ENCODE measurements at regions not wholly inside any gene's neighbourhood (a gene's known extent, or its start where the extent isn't known, plus 50 kb on each side); places are given as distances from the start of the nearest gene placed in this dataset.

GRCh38 chr1:234968451-234968850 is 160.2 kb downstream of the TOMM20 start:
- Histone ChIP-seq H3K36me3 (ENCODE audit: control insufficient read depth, insufficient read depth, low read length) (no peaks in the 10 kb centered on the region), H3K27ac (ENCODE audit: insufficient read depth, low read length, poor library complexity, severe bottlenecking) (no peak overlapping the region), H3K27me3 (replicated peaks; ENCODE audit: control insufficient read depth, insufficient read depth, low read length, poor library complexity, severe bottlenecking) (no peaks in the 10 kb centered on the region), H3K4me1 (ENCODE audit: control insufficient read depth, insufficient read depth, low read length, poor library complexity, severe bottlenecking) (peaks cover 52% of the 10 kb centered on the region), H3K4me3 (ENCODE audit: insufficient read depth, low read depth, low read length, poor library complexity, severe bottlenecking) (no peak overlapping the region), H3K9me3 (ENCODE audit: control insufficient read depth, low read length) (no peaks in the 10 kb centered on the region)
- no peak for DNase-seq

- peaks cover 53% of the 10 kb centered on the region for H3K4me1 ChIP-seq (ENCODE audit: control insufficient read depth, insufficient read depth, low read length, poor library complexity, severe bottlenecking)
- no peak for DNase-seq
These were observed 161.5 kb downstream of the TOMM20 start for GRCh38 chr1:234967121-234967520.

GRCh38 chr1:234965111-234965510 is 163.5 kb downstream of the TOMM20 start:
- Histone ChIP-seq H3K4me3 (ENCODE audit: insufficient read depth, low read depth, low read length, poor library complexity, severe bottlenecking) (no peak overlapping the region), H3K36me3 (ENCODE audit: control insufficient read depth, insufficient read depth, low read length) (no peaks in the 10 kb centered on the region), H3K27me3 (replicated peaks; ENCODE audit: control insufficient read depth, insufficient read depth, low read length, poor library complexity, severe bottlenecking) (no peaks in the 10 kb centered on the region), H3K9me3 (ENCODE audit: control insufficient read depth, low read length) (no peaks in the 10 kb centered on the region), H3K4me1 (ENCODE audit: control insufficient read depth, insufficient read depth, low read length, poor library complexity, severe bottlenecking) (peaks cover 50% of the 10 kb centered on the region), H3K27ac (ENCODE audit: insufficient read depth, low read length, poor library complexity, severe bottlenecking) (peak overlapping the region; percentile 29)
- DNase-seq = no peak

More at GRCh38 chr1:234967121-234967520, 161.5 kb downstream of the TOMM20 start:
- H3K4me3 ChIP-seq (ENCODE audit: insufficient read depth, low read depth, low read length, poor library complexity, severe bottlenecking) = no peak overlapping the region
- H3K9me3 ChIP-seq (ENCODE audit: control insufficient read depth, low read length) = no peaks in the 10 kb centered on the region
- no peaks in the 10 kb centered on the region for H3K36me3 ChIP-seq (ENCODE audit: control insufficient read depth, insufficient read depth, low read length)
- H3K27me3 ChIP-seq (replicated peaks; ENCODE audit: control insufficient read depth, insufficient read depth, low read length, poor library complexity, severe bottlenecking) = no peaks in the 10 kb centered on the region
- no peak overlapping the region for H3K27ac ChIP-seq (ENCODE audit: insufficient read depth, low read length, poor library complexity, severe bottlenecking)

- H3K4me1 ChIP-seq (ENCODE audit: control insufficient read depth, insufficient read depth, low read length, poor library complexity, severe bottlenecking) = peaks cover 56% of the 10 kb centered on the region
- H3K4me3 ChIP-seq (ENCODE audit: insufficient read depth, low read depth, low read length, poor library complexity, severe bottlenecking) = no peak overlapping the region
These were observed 164.5 kb downstream of the TOMM20 start for GRCh38 chr1:234963904-234964702.

DNA sequence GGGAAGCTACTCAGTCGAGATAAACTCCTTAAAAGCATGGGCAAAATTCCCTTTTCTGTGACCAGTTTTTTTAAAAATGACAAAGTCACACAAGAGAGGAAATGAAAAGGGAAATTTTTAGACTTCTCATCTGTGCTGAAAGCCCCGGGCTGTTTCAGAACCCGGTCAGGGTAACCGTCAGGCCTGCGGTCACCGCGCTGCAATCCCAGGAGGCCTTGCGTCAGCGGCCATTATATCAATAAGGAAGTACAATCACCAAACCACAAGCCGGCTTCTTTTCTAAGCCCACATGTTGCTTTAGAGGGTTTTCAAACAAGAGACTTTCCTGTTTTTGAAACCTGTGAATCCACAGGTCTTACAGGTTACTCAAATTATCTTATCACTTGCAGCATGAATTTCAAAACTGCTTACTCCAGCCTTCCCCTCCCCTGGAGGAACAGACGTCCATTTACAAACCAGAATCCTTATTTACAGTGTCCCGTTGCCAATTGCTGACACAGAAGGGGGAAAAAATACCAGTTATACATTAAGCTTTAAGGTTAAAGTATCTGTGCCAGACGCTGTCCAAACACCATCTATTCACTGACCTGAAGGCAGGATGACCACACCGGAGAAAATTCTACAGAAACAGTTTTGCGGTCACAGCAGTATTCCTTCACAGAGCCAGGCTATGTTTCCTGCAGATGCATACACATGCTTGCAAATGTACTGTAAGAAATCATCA is 165.3 kb downstream of the TOMM20 start:
- H3K27ac ChIP-seq (ENCODE audit: insufficient read depth, low read length, poor library complexity, severe bottlenecking) = peak overlapping the region; percentile 87
- peak; percentile 80 to 87 (median 84) for DNase-seq
- no peaks in the 10 kb centered on the region for H3K27me3 ChIP-seq (replicated peaks; ENCODE audit: control insufficient read depth, insufficient read depth, low read length, poor library complexity, severe bottlenecking)

More at GRCh38 chr1:234963904-234964702, 164.5 kb downstream of the TOMM20 start:
- no peaks in the 10 kb centered on the region for H3K36me3 ChIP-seq (ENCODE audit: control insufficient read depth, insufficient read depth, low read length)
- peak overlapping the region; percentile 87 for H3K27ac ChIP-seq (ENCODE audit: insufficient read depth, low read length, poor library complexity, severe bottlenecking)
- H3K27me3 ChIP-seq (replicated peaks; ENCODE audit: control insufficient read depth, insufficient read depth, low read length, poor library complexity, severe bottlenecking) = no peaks in the 10 kb centered on the region
- no peaks in the 10 kb centered on the region for H3K9me3 ChIP-seq (ENCODE audit: control insufficient read depth, low read length)
- no peak for DNase-seq

DNA sequence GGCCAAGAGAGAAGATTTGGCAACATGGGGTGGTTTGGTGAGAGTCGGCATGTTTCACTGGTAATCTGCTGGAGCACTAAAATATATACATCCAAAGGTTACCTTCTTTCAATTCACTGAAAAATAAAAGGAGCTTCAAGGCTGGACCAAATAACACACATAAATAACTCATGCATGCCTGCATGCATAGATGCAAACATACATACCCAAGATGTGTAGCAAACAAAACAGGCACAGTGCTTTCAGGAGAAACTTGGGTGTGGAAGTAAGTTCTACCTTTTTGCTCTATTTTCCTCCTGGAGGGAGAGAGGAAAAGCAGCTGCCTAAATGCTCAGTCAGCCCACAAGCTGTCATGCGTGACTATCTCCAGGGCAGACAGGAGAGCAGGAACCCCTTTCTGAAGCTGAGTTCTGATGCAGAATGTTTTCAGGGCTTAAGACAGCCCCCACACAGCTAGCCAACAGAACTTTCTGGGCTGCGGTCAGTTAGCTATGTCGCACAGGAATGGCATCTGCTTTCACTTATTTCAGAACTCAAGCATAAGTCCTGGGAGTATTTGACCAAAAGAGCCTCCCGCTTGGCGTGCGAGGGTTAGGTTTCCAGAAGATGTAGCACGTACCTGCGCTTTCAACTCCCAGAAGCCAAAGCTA is 166.2 kb downstream of the TOMM20 start:
- peaks cover 57% of the 10 kb centered on the region for H3K4me1 ChIP-seq (ENCODE audit: control insufficient read depth, insufficient read depth, low read length, poor library complexity, severe bottlenecking)
- H3K9me3 ChIP-seq (ENCODE audit: control insufficient read depth, low read length) = no peaks in the 10 kb centered on the region
- peak overlapping the region; percentile 24 for H3K4me3 ChIP-seq (ENCODE audit: insufficient read depth, low read depth, low read length, poor library complexity, severe bottlenecking)
- no peak for DNase-seq
- H3K27me3 ChIP-seq (replicated peaks; ENCODE audit: control insufficient read depth, insufficient read depth, low read length, poor library complexity, severe bottlenecking) = no peaks in the 10 kb centered on the region
- no peaks in the 10 kb centered on the region for H3K36me3 ChIP-seq (ENCODE audit: control insufficient read depth, insufficient read depth, low read length)
- H3K27ac ChIP-seq (ENCODE audit: insufficient read depth, low read length, poor library complexity, severe bottlenecking) = peak overlapping the region; percentile 87

More for the DNA sequence above, 165.3 kb downstream of the TOMM20 start:
- no peak overlapping the region for H3K4me3 ChIP-seq (ENCODE audit: insufficient read depth, low read depth, low read length, poor library complexity, severe bottlenecking)
- H3K4me1 ChIP-seq (ENCODE audit: control insufficient read depth, insufficient read depth, low read length, poor library complexity, severe bottlenecking) = peaks cover 57% of the 10 kb centered on the region
- no peaks in the 10 kb centered on the region for H3K36me3 ChIP-seq (ENCODE audit: control insufficient read depth, insufficient read depth, low read length)
- no peaks in the 10 kb centered on the region for H3K9me3 ChIP-seq (ENCODE audit: control insufficient read depth, low read length)

GRCh38 chr1:234961456-234962339 is 166.9 kb downstream of the TOMM20 start:
- Histone ChIP-seq H3K36me3 (ENCODE audit: control insufficient read depth, insufficient read depth, low read length) (no peaks in the 10 kb centered on the region), H3K27ac (ENCODE audit: insufficient read depth, low read length, poor library complexity, severe bottlenecking) (peak overlapping the region; percentile 87), H3K27me3 (replicated peaks; ENCODE audit: control insufficient read depth, insufficient read depth, low read length, poor library complexity, severe bottlenecking) (no peaks in the 10 kb centered on the region), H3K4me3 (ENCODE audit: insufficient read depth, low read depth, low read length, poor library complexity, severe bottlenecking) (no peak overlapping the region), H3K9me3 (ENCODE audit: control insufficient read depth, low read length) (no peaks in the 10 kb centered on the region), H3K4me1 (ENCODE audit: control insufficient read depth, insufficient read depth, low read length, poor library complexity, severe bottlenecking) (peaks cover 57% of the 10 kb centered on the region)
- no peak for DNase-seq

- Histone ChIP-seq H3K27ac (ENCODE audit: insufficient read depth, low read length, poor library complexity, severe bottlenecking) (no peak overlapping the region), H3K36me3 (ENCODE audit: control insufficient read depth, insufficient read depth, low read length) (no peaks in the 10 kb centered on the region), H3K4me3 (ENCODE audit: insufficient read depth, low read depth, low read length, poor library complexity, severe bottlenecking) (no peak overlapping the region), H3K27me3 (replicated peaks; ENCODE audit: control insufficient read depth, insufficient read depth, low read length, poor library complexity, severe bottlenecking) (no peaks in the 10 kb centered on the region), H3K9me3 (ENCODE audit: control insufficient read depth, low read length) (no peaks in the 10 kb centered on the region), H3K4me1 (ENCODE audit: control insufficient read depth, insufficient read depth, low read length, poor library complexity, severe bottlenecking) (peaks cover 57% of the 10 kb centered on the region)
- DNase-seq = no peak
These were observed 167.7 kb downstream of the TOMM20 start for GRCh38 chr1:234960722-234961455.

All from effector memory CD4-positive, alpha-beta T cell (primary cell).